ENCODE measurements at regions not wholly inside any gene's neighbourhood (a gene's known extent, or its start where the extent isn't known, plus 50 kb on each side); places are given as distances from the start of the nearest gene placed in this dataset.

GRCh38 chr12:60195483-60195882, 599.7 kb downstream of the SLC16A7 start:
- H3K27me3 ChIP-seq (ENCODE audit: low read depth, low read length), result no peaks in the 10 kb centered on the region

GRCh38 chr12:60196366-60196765, 600.5 kb downstream of the SLC16A7 start:
- no peaks in the 10 kb centered on the region for H3K27me3 ChIP-seq (ENCODE audit: low read depth, low read length)
- H2AFZ ChIP-seq (ENCODE audit: low read depth, low read length), result no peak overlapping the region
- no peaks in the 10 kb centered on the region for H3K4me1 ChIP-seq (ENCODE audit: low read length)
- no peak overlapping the region for H3K9ac ChIP-seq (ENCODE audit: low read length)
- H3K4me2 ChIP-seq (ENCODE audit: low read length), result no peak overlapping the region
- TF ChIP-seq EZH2phosphoT487 (IDR thresholded peaks at IDR 0.05; ENCODE audit: low read depth), result no peak
- no peak for TF ChIP-seq CTCF (IDR thresholded peaks at IDR 0.05; ENCODE audit: low read depth, low read length)
- no peaks in the 10 kb centered on the region for H3K36me3 ChIP-seq (replicated peaks; ENCODE audit: low read depth, low read length)
- H3K4me3 ChIP-seq (ENCODE audit: low read length), result no peak overlapping the region
- no peak overlapping the region for H3K27ac ChIP-seq (ENCODE audit: low read length)
- H3K9me3 ChIP-seq (ENCODE audit: insufficient read depth, low read length), result no peaks in the 10 kb centered on the region
- no peaks in the 10 kb centered on the region for H4K20me1 ChIP-seq (ENCODE audit: insufficient read depth, low read length)
- no peaks in the 10 kb centered on the region for H3K79me2 ChIP-seq (ENCODE audit: low read length)

More at GRCh38 chr12:60195483-60195882, 599.7 kb downstream of the SLC16A7 start:
- Histone ChIP-seq H4K20me1 (ENCODE audit: insufficient read depth, low read length) (no peaks in the 10 kb centered on the region), H3K9me3 (ENCODE audit: insufficient read depth, low read length) (no peaks in the 10 kb centered on the region), H3K79me2 (ENCODE audit: low read length) (no peaks in the 10 kb centered on the region), H2AFZ (ENCODE audit: low read depth, low read length) (no peak overlapping the region), H3K36me3 (replicated peaks; ENCODE audit: low read depth, low read length) (no peaks in the 10 kb centered on the region), H3K4me2 (ENCODE audit: low read length) (no peak overlapping the region), H3K9ac (ENCODE audit: low read length) (no peak overlapping the region), H3K4me1 (ENCODE audit: low read length) (no peaks in the 10 kb centered on the region), H3K27ac (ENCODE audit: low read length) (no peak overlapping the region), H3K4me3 (ENCODE audit: low read length) (no peak overlapping the region)
- no peak for TF ChIP-seq EZH2phosphoT487 (IDR thresholded peaks at IDR 0.05; ENCODE audit: low read depth)
- no peak for TF ChIP-seq CTCF (IDR thresholded peaks at IDR 0.05; ENCODE audit: low read depth, low read length)

GRCh38 chr12:60197589-60197988, 601.8 kb downstream of the SLC16A7 start:
- no peaks in the 10 kb centered on the region for H3K27me3 ChIP-seq (ENCODE audit: low read depth, low read length)
- no peak for TF ChIP-seq CTCF (IDR thresholded peaks at IDR 0.05; ENCODE audit: low read depth, low read length)
- no peaks in the 10 kb centered on the region for H3K4me1 ChIP-seq (ENCODE audit: low read length)
- no peaks in the 10 kb centered on the region for H3K9me3 ChIP-seq (ENCODE audit: insufficient read depth, low read length)
- H3K36me3 ChIP-seq (replicated peaks; ENCODE audit: low read depth, low read length), result no peaks in the 10 kb centered on the region
- no peak overlapping the region for H3K27ac ChIP-seq (ENCODE audit: low read length)
- no peak overlapping the region for H2AFZ ChIP-seq (ENCODE audit: low read depth, low read length)
- no peaks in the 10 kb centered on the region for H4K20me1 ChIP-seq (ENCODE audit: insufficient read depth, low read length)
- no peak overlapping the region for H3K4me2 ChIP-seq (ENCODE audit: low read length)
- H3K79me2 ChIP-seq (ENCODE audit: low read length), result no peaks in the 10 kb centered on the region
- H3K4me3 ChIP-seq (ENCODE audit: low read length), result no peak overlapping the region
- H3K9ac ChIP-seq (ENCODE audit: low read length), result no peak overlapping the region

GRCh38 chr12:60201891-60202290, 606.1 kb downstream of the SLC16A7 start:
- Histone ChIP-seq H3K36me3 (replicated peaks; ENCODE audit: low read depth, low read length) (no peaks in the 10 kb centered on the region), H3K79me2 (ENCODE audit: low read length) (no peaks in the 10 kb centered on the region), H3K4me1 (ENCODE audit: low read length) (no peaks in the 10 kb centered on the region), H3K9me3 (ENCODE audit: insufficient read depth, low read length) (no peaks in the 10 kb centered on the region), H3K9ac (ENCODE audit: low read length) (no peak overlapping the region), H3K4me2 (ENCODE audit: low read length) (no peak overlapping the region), H4K20me1 (ENCODE audit: insufficient read depth, low read length) (no peaks in the 10 kb centered on the region), H2AFZ (ENCODE audit: low read depth, low read length) (no peak overlapping the region), H3K27ac (ENCODE audit: low read length) (no peak overlapping the region), H3K4me3 (ENCODE audit: low read length) (no peak overlapping the region), H3K27me3 (ENCODE audit: low read depth, low read length) (no peaks in the 10 kb centered on the region)
- no peak for TF ChIP-seq CTCF (IDR thresholded peaks at IDR 0.05; ENCODE audit: low read depth, low read length)
- no peak for TF ChIP-seq EZH2phosphoT487 (IDR thresholded peaks at IDR 0.05; ENCODE audit: low read depth)

Measured in OCI-LY3 (cell line).